Parathyroid adenoma (tissue), 2 donors: ENCODE measurements at regions not wholly inside any gene's neighbourhood (a gene's known extent, or its start where the extent isn't known, plus 50 kb on each side); places are given as distances from the start of the nearest gene placed in this dataset.

Experiments
- H2AFZ ChIP-seq: fragments of 300-600 bp; sonication (generic); one replicate; pipeline ENCODE4 v1.7.0; 2017; ENCODE audit warnings: antibody characterized with exemption, mild to moderate bottlenecking
- H3K27ac ChIP-seq: fragments of 300-600 bp; sonication (generic); one replicate; pipeline ENCODE4 v1.7.0; 2017
- H3K27me3 ChIP-seq: fragments of 300-600 bp; sonication (generic); one replicate; pipeline ENCODE4 v1.7.0; 2017; ENCODE audit warnings: low read length; ENCODE audit not compliant: control insufficient read depth, insufficient read depth
- H3K36me3 ChIP-seq: fragments of 300-600 bp; sonication (generic); one replicate; pipeline ENCODE4 v1.7.0; 2017; ENCODE audit warnings: low read length; ENCODE audit not compliant: control insufficient read depth, insufficient read depth
- H3K4me1 ChIP-seq: fragments of 300-600 bp; sonication (generic); one replicate; pipeline ENCODE4 v1.7.0; 2017; ENCODE audit warnings: control low read depth
- H3K4me2 ChIP-seq: fragments of 300-600 bp; sonication (generic); one replicate; pipeline ENCODE4 v1.7.0; 2017; ENCODE audit warnings: low read length
- H3K4me3 ChIP-seq: fragments of 300-600 bp; sonication (generic); one replicate; pipeline ENCODE4 v1.7.0; 2017; ENCODE audit warnings: low read depth, low read length
- H3K79me2 ChIP-seq: fragments of 300-600 bp; sonication (generic); one replicate; pipeline ENCODE4 v1.7.0; 2017; ENCODE audit warnings: control low read depth
- H3K9ac ChIP-seq: fragments of 300-600 bp; sonication (generic); one replicate; pipeline ENCODE4 v1.7.0; 2017; ENCODE audit warnings: mild to moderate bottlenecking
- H3K9me3 ChIP-seq: fragments of 300-600 bp; sonication (generic); one replicate; pipeline ENCODE4 v1.7.0; 2017; ENCODE audit warnings: low read length; ENCODE audit not compliant: control insufficient read depth
- CTCF ChIP-seq: fragments of 300-600 bp; sonication (generic); IDR thresholded peaks from one replicate; pipeline ENCODE4 v1.7.0; 2017; ENCODE audit warnings: antibody characterized with exemption, mild to moderate bottlenecking
- donor health status: primary hyperparathyroidism.

DNA sequence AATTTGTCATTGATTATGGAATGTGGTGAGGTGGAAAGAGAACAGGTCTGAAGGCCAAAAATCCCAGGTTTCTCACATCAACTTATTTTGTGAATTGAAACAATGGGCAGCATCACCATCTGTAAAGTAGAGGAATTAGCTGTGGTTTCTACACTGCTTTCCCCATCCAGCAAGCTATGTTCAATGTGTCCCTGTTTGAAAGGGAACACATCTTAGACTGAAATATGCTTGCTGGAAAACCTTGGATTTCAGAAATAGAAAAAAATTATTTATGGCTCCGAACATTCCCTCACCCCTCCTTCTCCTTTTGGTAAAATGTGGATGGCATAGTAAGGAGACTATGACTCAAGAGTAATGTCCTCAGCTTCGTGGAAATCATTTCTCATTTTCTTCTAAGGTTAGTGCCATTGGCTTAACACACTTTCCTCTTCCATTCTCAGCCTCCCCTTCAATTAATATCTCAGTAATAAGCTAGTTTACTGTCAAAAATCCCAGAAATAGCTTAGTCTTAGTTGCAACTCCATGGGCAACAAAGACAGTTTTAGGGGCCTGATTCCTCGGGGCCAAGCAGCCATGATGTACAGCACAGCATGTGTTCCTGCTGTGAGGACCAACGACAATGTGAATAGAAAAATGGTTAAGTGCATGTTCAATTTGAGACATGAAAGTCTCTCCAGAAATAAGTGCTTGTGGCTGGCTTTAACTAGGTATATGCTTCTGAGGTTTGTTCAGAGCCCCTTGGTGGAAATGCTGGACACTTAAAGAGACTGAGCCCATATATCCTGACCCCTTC is 205.8 kb upstream of the SLC38A2 start:
- H3K4me3 ChIP-seq, result no peak overlapping the region
- TF ChIP-seq CTCF, result no peak
- no peaks in the 10 kb centered on the region for H3K36me3 ChIP-seq
- no peaks in the 10 kb centered on the region for H3K4me1 ChIP-seq
- H3K9ac ChIP-seq, result no peak overlapping the region
- H3K27ac ChIP-seq, result no peak overlapping the region
- H3K4me2 ChIP-seq, result no peak overlapping the region
- H3K79me2 ChIP-seq, result no peaks in the 10 kb centered on the region
- no peaks in the 10 kb centered on the region for H3K9me3 ChIP-seq
- no peaks in the 10 kb centered on the region for H3K27me3 ChIP-seq
- H2AFZ ChIP-seq, result no peak overlapping the region

GRCh38 chr12:46577063-46577776 is 204.6 kb upstream of the SLC38A2 start:
- no peaks in the 10 kb centered on the region for H3K9me3 ChIP-seq
- no peak for TF ChIP-seq CTCF
- no peak overlapping the region for H3K4me3 ChIP-seq
- no peaks in the 10 kb centered on the region for H3K4me1 ChIP-seq
- H3K27ac ChIP-seq, result no peak overlapping the region
- H3K9ac ChIP-seq, result no peak overlapping the region
- no peaks in the 10 kb centered on the region for H3K36me3 ChIP-seq
- H2AFZ ChIP-seq, result no peak overlapping the region
- no peaks in the 10 kb centered on the region for H3K27me3 ChIP-seq
- no peaks in the 10 kb centered on the region for H3K79me2 ChIP-seq
- H3K4me2 ChIP-seq, result no peak overlapping the region

DNA sequence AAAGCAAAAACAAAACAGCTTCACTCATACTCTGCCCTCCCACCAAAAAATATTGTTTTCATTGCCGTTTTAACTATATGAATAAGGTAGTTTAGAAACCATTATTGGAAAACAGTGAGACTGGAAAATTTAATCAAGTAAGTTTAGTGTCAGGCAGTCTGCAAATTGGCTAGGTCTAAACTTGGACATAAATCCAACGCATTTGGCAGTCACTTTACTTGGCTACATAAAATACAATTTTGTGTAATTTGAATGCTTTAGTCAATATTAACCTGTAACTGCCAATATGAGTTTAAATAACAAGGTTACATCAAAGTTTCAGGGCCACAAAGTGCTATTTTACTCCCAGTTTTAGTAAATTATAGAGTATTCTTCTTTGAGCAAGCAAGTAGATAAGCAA is 202.3 kb upstream of the SLC38A2 start:
- Histone ChIP-seq H3K4me1 (no peaks in the 10 kb centered on the region), H3K4me3 (no peak overlapping the region), H3K9ac (no peak overlapping the region), H3K4me2 (no peak overlapping the region), H3K36me3 (no peaks in the 10 kb centered on the region), H3K9me3 (no peaks in the 10 kb centered on the region), H3K27ac (no peak overlapping the region), H3K27me3 (no peaks in the 10 kb centered on the region), H2AFZ (no peak overlapping the region), H3K79me2 (no peaks in the 10 kb centered on the region)
- no peak for TF ChIP-seq CTCF

- no peak for TF ChIP-seq CTCF
- Histone ChIP-seq H3K9me3 (no peaks in the 10 kb centered on the region), H3K36me3 (no peaks in the 10 kb centered on the region), H3K4me3 (no peak overlapping the region), H3K4me1 (no peaks in the 10 kb centered on the region), H3K27ac (no peak overlapping the region), H2AFZ (no peak overlapping the region), H3K79me2 (no peaks in the 10 kb centered on the region), H3K27me3 (no peaks in the 10 kb centered on the region), H3K4me2 (no peak overlapping the region), H3K9ac (no peak overlapping the region)
Observed at GRCh38 chr12:46573347-46573658, 200.7 kb upstream of the SLC38A2 start.
